ENCODE measurements at regions not wholly inside any gene's neighbourhood (a gene's known extent, or its start where the extent isn't known, plus 50 kb on each side); places are given as distances from the start of the nearest gene placed in this dataset.
A peak's percentile ranks its signal among the peaks of the same experiment; 100 is the strongest.

- H3K18ac ChIP-seq (ENCODE audit: low read length), result no peak overlapping the region
- no peak overlapping the region for H4K8ac ChIP-seq (ENCODE audit: low read depth, low read length)
- H2AFZ ChIP-seq (ENCODE audit: insufficient read depth, low read length, poor library complexity), result no peak overlapping the region
- no peak overlapping the region for H2BK120ac ChIP-seq (ENCODE audit: insufficient read depth, low read length, poor library complexity)
- H4K12ac ChIP-seq (ENCODE audit: low read depth, low read length), result no peak overlapping the region
- H2BK5ac ChIP-seq (ENCODE audit: low read depth, low read length, poor library complexity), result no peak overlapping the region
- DNase-seq, result no peak
- H4K91ac ChIP-seq (ENCODE audit: low read depth, low read length), result no peak overlapping the region
- no peak overlapping the region for H3K4ac ChIP-seq (ENCODE audit: low read depth, low read length)
- H3K14ac ChIP-seq (ENCODE audit: low read length), result no peak overlapping the region
- H3K27me3 ChIP-seq (ENCODE audit: insufficient read depth, low read length), result no peaks in the 10 kb centered on the region
- H2BK12ac ChIP-seq (ENCODE audit: low read length), result no peak overlapping the region
- no peak overlapping the region for H3K9ac ChIP-seq (ENCODE audit: low read length)
- WGBS (ENCODE audit: extremely low coverage, insufficient coverage, insufficient read length), result no CpG with 5 or more reads among the region's 1 CpG
- H3K4me2 ChIP-seq (ENCODE audit: low read length), result no peak overlapping the region
- no peak overlapping the region for H3K27ac ChIP-seq (ENCODE audit: low read depth, low read length)
- no peaks in the 10 kb centered on the region for H3K36me3 ChIP-seq (ENCODE audit: control insufficient read depth in 1 of 2, insufficient read depth in 2 of 2, low read length in 2 of 2)
- H3K4me3 ChIP-seq (ENCODE audit: low read depth, low read length), result no peak overlapping the region
- H3K79me2 ChIP-seq (ENCODE audit: control insufficient read depth, insufficient read depth, low read length, poor library complexity), result no peaks in the 10 kb centered on the region
- H2AK5ac ChIP-seq (ENCODE audit: low read length), result no peak overlapping the region
- no peaks in the 10 kb centered on the region for H3K79me1 ChIP-seq (ENCODE audit: low read length)
- no peaks in the 10 kb centered on the region for H3K9me3 ChIP-seq (ENCODE audit: insufficient read depth, low read depth, low read length)
- H3K23ac ChIP-seq (ENCODE audit: low read length), result no peak overlapping the region
- H3K4me1 ChIP-seq (ENCODE audit: control insufficient read depth in 1 of 2, insufficient read depth in 2 of 2, low read length in 2 of 2), result no peaks in the 10 kb centered on the region
These were observed 192.7 kb downstream of the ZNF621 start for GRCh38 chr3:40717471-40717870.

- DNase-seq, result no peak
- no CpG with 5 or more reads among the region's 1 CpG for WGBS (ENCODE audit: extremely low coverage, insufficient coverage, insufficient read length)
These were observed 193.4 kb downstream of the ZNF621 start for GRCh38 chr3:40718209-40718608.

GRCh38 chr3:40718681-40719080 lies 193.9 kb downstream of the ZNF621 start:
- H3K27me3 ChIP-seq (ENCODE audit: insufficient read depth, low read length), result no peaks in the 10 kb centered on the region
- H3K9ac ChIP-seq (ENCODE audit: low read length), result no peak overlapping the region
- H4K91ac ChIP-seq (ENCODE audit: low read depth, low read length), result no peak overlapping the region
- no peaks in the 10 kb centered on the region for H3K79me1 ChIP-seq (ENCODE audit: low read length)
- no peak overlapping the region for H3K18ac ChIP-seq (ENCODE audit: low read length)
- no peak overlapping the region for H2AK5ac ChIP-seq (ENCODE audit: low read length)
- no peak overlapping the region for H2BK12ac ChIP-seq (ENCODE audit: low read length)
- DNase-seq, result no peak
- H3K9me3 ChIP-seq (ENCODE audit: insufficient read depth, low read depth, low read length), result no peaks in the 10 kb centered on the region
- WGBS (ENCODE audit: extremely low coverage, insufficient coverage, insufficient read length), result no CpG with 5 or more reads among the region's 1 CpG
- no peak overlapping the region for H3K14ac ChIP-seq (ENCODE audit: low read length)
- H3K4me2 ChIP-seq (ENCODE audit: low read length), result no peak overlapping the region
- H2AFZ ChIP-seq (ENCODE audit: insufficient read depth, low read length, poor library complexity), result no peak overlapping the region
- H3K36me3 ChIP-seq (ENCODE audit: control insufficient read depth in 1 of 2, insufficient read depth in 2 of 2, low read length in 2 of 2), result no peaks in the 10 kb centered on the region
- H3K4ac ChIP-seq (ENCODE audit: low read depth, low read length), result no peak overlapping the region
- H3K4me1 ChIP-seq (ENCODE audit: control insufficient read depth in 1 of 2, insufficient read depth in 2 of 2, low read length in 2 of 2), result no peaks in the 10 kb centered on the region
- no peak overlapping the region for H2BK5ac ChIP-seq (ENCODE audit: low read depth, low read length, poor library complexity)
- no peak overlapping the region for H3K23ac ChIP-seq (ENCODE audit: low read length)
- no peak overlapping the region for H4K8ac ChIP-seq (ENCODE audit: low read depth, low read length)
- no peak overlapping the region for H3K27ac ChIP-seq (ENCODE audit: low read depth, low read length)
- no peak overlapping the region for H3K4me3 ChIP-seq (ENCODE audit: low read depth, low read length)
- H3K79me2 ChIP-seq (ENCODE audit: control insufficient read depth, insufficient read depth, low read length, poor library complexity), result no peaks in the 10 kb centered on the region
- H2BK120ac ChIP-seq (ENCODE audit: insufficient read depth, low read length, poor library complexity), result no peak overlapping the region
- no peak overlapping the region for H4K12ac ChIP-seq (ENCODE audit: low read depth, low read length)

More at GRCh38 chr3:40718209-40718608, 193.4 kb downstream of the ZNF621 start:
- no peak overlapping the region for H2BK120ac ChIP-seq (ENCODE audit: insufficient read depth, low read length, poor library complexity)
- no peak overlapping the region for H2BK5ac ChIP-seq (ENCODE audit: low read depth, low read length, poor library complexity)
- no peaks in the 10 kb centered on the region for H3K36me3 ChIP-seq (ENCODE audit: control insufficient read depth in 1 of 2, insufficient read depth in 2 of 2, low read length in 2 of 2)
- no peaks in the 10 kb centered on the region for H3K9me3 ChIP-seq (ENCODE audit: insufficient read depth, low read depth, low read length)
- no peak overlapping the region for H3K27ac ChIP-seq (ENCODE audit: low read depth, low read length)
- no peak overlapping the region for H2BK12ac ChIP-seq (ENCODE audit: low read length)
- H3K4me2 ChIP-seq (ENCODE audit: low read length), result no peak overlapping the region
- no peak overlapping the region for H4K91ac ChIP-seq (ENCODE audit: low read depth, low read length)
- H3K14ac ChIP-seq (ENCODE audit: low read length), result no peak overlapping the region
- no peak overlapping the region for H3K18ac ChIP-seq (ENCODE audit: low read length)
- H3K23ac ChIP-seq (ENCODE audit: low read length), result no peak overlapping the region
- H4K8ac ChIP-seq (ENCODE audit: low read depth, low read length), result no peak overlapping the region
- no peak overlapping the region for H3K4ac ChIP-seq (ENCODE audit: low read depth, low read length)
- H4K12ac ChIP-seq (ENCODE audit: low read depth, low read length), result no peak overlapping the region
- H3K4me1 ChIP-seq (ENCODE audit: control insufficient read depth in 1 of 2, insufficient read depth in 2 of 2, low read length in 2 of 2), result no peaks in the 10 kb centered on the region
- H2AFZ ChIP-seq (ENCODE audit: insufficient read depth, low read length, poor library complexity), result no peak overlapping the region
- no peak overlapping the region for H3K9ac ChIP-seq (ENCODE audit: low read length)
- H3K27me3 ChIP-seq (ENCODE audit: insufficient read depth, low read length), result no peaks in the 10 kb centered on the region
- H3K4me3 ChIP-seq (ENCODE audit: low read depth, low read length), result no peak overlapping the region
- no peaks in the 10 kb centered on the region for H3K79me1 ChIP-seq (ENCODE audit: low read length)
- H3K79me2 ChIP-seq (ENCODE audit: control insufficient read depth, insufficient read depth, low read length, poor library complexity), result no peaks in the 10 kb centered on the region
- H2AK5ac ChIP-seq (ENCODE audit: low read length), result no peak overlapping the region

- H2BK120ac ChIP-seq (ENCODE audit: insufficient read depth, low read length, poor library complexity), result no peak overlapping the region
- H2AFZ ChIP-seq (ENCODE audit: insufficient read depth, low read length, poor library complexity), result no peak overlapping the region
- no peak overlapping the region for H3K23ac ChIP-seq (ENCODE audit: low read length)
- H3K36me3 ChIP-seq (ENCODE audit: control insufficient read depth in 1 of 2, insufficient read depth in 2 of 2, low read length in 2 of 2), result no peaks in the 10 kb centered on the region
- no peak overlapping the region for H3K18ac ChIP-seq (ENCODE audit: low read length)
- H3K14ac ChIP-seq (ENCODE audit: low read length), result no peak overlapping the region
- no peak overlapping the region for H2BK12ac ChIP-seq (ENCODE audit: low read length)
- no peak overlapping the region for H3K27ac ChIP-seq (ENCODE audit: low read depth, low read length)
- DNase-seq, result peak in 1 of 2 donors; percentile 22
- no peak overlapping the region for H4K91ac ChIP-seq (ENCODE audit: low read depth, low read length)
- no peak overlapping the region for H3K4me3 ChIP-seq (ENCODE audit: low read depth, low read length)
- H2BK5ac ChIP-seq (ENCODE audit: low read depth, low read length, poor library complexity), result no peak overlapping the region
- no peaks in the 10 kb centered on the region for H3K9me3 ChIP-seq (ENCODE audit: insufficient read depth, low read depth, low read length)
- H3K79me1 ChIP-seq (ENCODE audit: low read length), result no peaks in the 10 kb centered on the region
- no peaks in the 10 kb centered on the region for H3K4me1 ChIP-seq (ENCODE audit: control insufficient read depth in 1 of 2, insufficient read depth in 2 of 2, low read length in 2 of 2)
- no peak overlapping the region for H2AK5ac ChIP-seq (ENCODE audit: low read length)
- no peak overlapping the region for H3K4me2 ChIP-seq (ENCODE audit: low read length)
- no peak overlapping the region for H4K8ac ChIP-seq (ENCODE audit: low read depth, low read length)
- no peak overlapping the region for H3K9ac ChIP-seq (ENCODE audit: low read length)
- H4K12ac ChIP-seq (ENCODE audit: low read depth, low read length), result no peak overlapping the region
- WGBS (ENCODE audit: extremely low coverage, insufficient coverage, insufficient read length), result no CpG with 5 or more reads among the region's 11 CpGs
- no peaks in the 10 kb centered on the region for H3K79me2 ChIP-seq (ENCODE audit: control insufficient read depth, insufficient read depth, low read length, poor library complexity)
- H3K27me3 ChIP-seq (ENCODE audit: insufficient read depth, low read length), result no peaks in the 10 kb centered on the region
- no peak overlapping the region for H3K4ac ChIP-seq (ENCODE audit: low read depth, low read length)
These were observed 195.0 kb downstream of the ZNF621 start for GRCh38 chr3:40719660-40720287.

Measured in trophoblast cell (in vitro differentiated cells and primary cell).